IMR-90 (cell line): ENCODE measurements at regions not wholly inside any gene's neighbourhood (a gene's known extent, or its start where the extent isn't known, plus 50 kb on each side); places are given as distances from the start of the nearest gene placed in this dataset.

Source experiments
- BHLHE40 ChIP-seq: fragments of 150-350 bp; IDR thresholded peaks from 2 replicates; pipeline ENCODE4 v1.6.1; 2016; ENCODE audit warnings: mild to moderate bottlenecking, low read depth, low read length
- CEBPB ChIP-seq: IDR thresholded peaks from 2 replicates; pipeline ENCODE4 v1.6.1; 2012; ENCODE audit warnings: low read depth, low read length, improper control_type of control experiment
- CTCF ChIP-seq: conservative IDR thresholded peaks from 2 replicates; pipeline ENCODE4 v1.5.1; 2012; ENCODE audit warnings: mild to moderate bottlenecking, low read depth, low read length, improper control_type of control experiment
- ELK1 ChIP-seq: fragments of 150-350 bp; IDR thresholded peaks from 2 replicates; pipeline ENCODE4 v1.6.1; 2016; ENCODE audit warnings: low read depth, mild to moderate bottlenecking, low read length, moderate library complexity, borderline replicate concordance
- FOS ChIP-seq: fragments of 150-350 bp; IDR thresholded peaks from 2 replicates; pipeline ENCODE4 v1.6.1; 2016; ENCODE audit warnings: low read depth, low read length
- MAZ ChIP-seq: IDR thresholded peaks from 2 replicates; pipeline ENCODE4 v1.6.1; 2012; ENCODE audit warnings: low read depth, mild to moderate bottlenecking, low read length, improper control_type of control experiment, moderate library complexity, borderline replicate concordance
- POLR2A ChIP-seq: IDR thresholded peaks from 2 replicates; pipeline ENCODE4 v1.6.1; 2012; ENCODE audit warnings: mild to moderate bottlenecking, low read depth, low read length
- RAD21 ChIP-seq: IDR thresholded peaks from 2 replicates; pipeline ENCODE4 v1.6.1; 2012; ENCODE audit warnings: low read length, improper control_type of control experiment
- RFX5 ChIP-seq: IDR thresholded peaks from 2 replicates; pipeline ENCODE4 v1.8.0; 2012; ENCODE audit warnings: low read depth, mild to moderate bottlenecking, low read length, moderate library complexity
- SMC3 ChIP-seq: fragments of 150-350 bp; IDR thresholded peaks from 2 replicates; pipeline ENCODE4 v1.6.1; 2016; ENCODE audit warnings: low read depth, mild to moderate bottlenecking, antibody characterized with exemption, low read length, moderate library complexity
- USF2 ChIP-seq: fragments of 150-350 bp; IDR thresholded peaks from 2 replicates; pipeline ENCODE4 v1.6.1; 2017; ENCODE audit warnings: mild to moderate bottlenecking, antibody characterized with exemption, low read length, low read depth

GRCh38 chr12:111196532-111196931 lies 172.4 kb downstream of the PHETA1 start:
- TF ChIP-seq CTCF: no peak
- TF ChIP-seq ELK1: no peak
- no peak for TF ChIP-seq RAD21
- TF ChIP-seq BHLHE40: no peak
- TF ChIP-seq POLR2A: no peak
- no peak for TF ChIP-seq CEBPB
- no peak for TF ChIP-seq USF2
- no peak for TF ChIP-seq MAZ
- no peak for TF ChIP-seq FOS
- TF ChIP-seq SMC3: no peak
- TF ChIP-seq RFX5: no peak
